DMS114 treated with DMSO at 0.1 percent for 48 hours (cell line): ENCODE measurements at regions not wholly inside any gene's neighbourhood (a gene's known extent, or its start where the extent isn't known, plus 50 kb on each side); places are given as distances from the start of the nearest gene placed in this dataset.
"Not testable (repeated sequence)": the region's sequence is repeated elsewhere in the genome, so short reads cannot be mapped to it uniquely, and the experiment has no call there.

Source experiments
- DNase-seq: peaks from one replicate; lab custom pipeline; 2025; ENCODE audit not compliant: unreplicated experiment; lab: John Stamatoyannopoulos, UW

GRCh38 chr4:189622574-189622973 lies 318.1 kb upstream of the FRG1 start:
- not testable (repeated sequence) for DNase-seq

DNA sequence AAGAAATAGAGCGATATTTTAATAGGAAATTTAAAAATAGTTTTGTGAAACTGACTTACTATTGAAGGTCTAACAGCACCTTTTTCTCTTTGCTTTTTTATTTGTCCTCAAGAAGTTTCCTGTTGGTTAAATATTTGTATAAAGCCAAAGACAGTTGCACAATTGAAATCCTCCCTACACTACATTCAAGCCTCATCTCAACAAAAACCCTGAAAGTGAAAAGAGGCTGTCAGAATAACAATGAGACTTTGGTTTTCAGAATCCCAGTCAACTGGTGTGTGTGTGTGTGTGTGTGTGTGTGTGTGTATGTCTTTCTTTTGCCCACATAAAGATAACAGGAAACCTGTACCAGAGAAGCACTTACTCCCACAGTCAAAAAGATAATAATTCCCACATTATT lies 313.6 kb upstream of the FRG1 start:
- DNase-seq: not testable (repeated sequence)

- not testable (repeated sequence) for DNase-seq
Observed at GRCh38 chr4:189629733-189630132, 310.9 kb upstream of the FRG1 start.

- not testable (repeated sequence) for DNase-seq
Observed at GRCh38 chr4:189630913-189631567, 309.6 kb upstream of the FRG1 start.

DNA sequence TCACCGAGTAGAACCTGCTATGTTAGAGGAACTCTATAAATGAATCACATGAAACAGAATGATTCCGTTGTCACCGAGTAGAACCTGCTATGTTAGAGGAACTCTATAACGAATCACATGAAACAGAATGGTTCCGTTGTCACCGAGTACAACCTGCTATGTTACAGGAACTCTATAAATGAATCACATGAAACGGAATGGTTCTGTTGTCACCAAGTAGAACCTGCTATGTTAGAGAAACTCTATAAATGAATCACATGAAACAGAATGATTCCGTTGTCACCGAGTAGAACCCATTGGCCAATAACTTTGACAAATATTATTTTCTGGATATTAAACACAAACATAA lies 309.1 kb upstream of the FRG1 start:
- not testable (repeated sequence) for DNase-seq

GRCh38 chr4:189650436-189650835 lies 290.2 kb upstream of the FRG1 start:
- DNase-seq: not testable (repeated sequence)

DNA sequence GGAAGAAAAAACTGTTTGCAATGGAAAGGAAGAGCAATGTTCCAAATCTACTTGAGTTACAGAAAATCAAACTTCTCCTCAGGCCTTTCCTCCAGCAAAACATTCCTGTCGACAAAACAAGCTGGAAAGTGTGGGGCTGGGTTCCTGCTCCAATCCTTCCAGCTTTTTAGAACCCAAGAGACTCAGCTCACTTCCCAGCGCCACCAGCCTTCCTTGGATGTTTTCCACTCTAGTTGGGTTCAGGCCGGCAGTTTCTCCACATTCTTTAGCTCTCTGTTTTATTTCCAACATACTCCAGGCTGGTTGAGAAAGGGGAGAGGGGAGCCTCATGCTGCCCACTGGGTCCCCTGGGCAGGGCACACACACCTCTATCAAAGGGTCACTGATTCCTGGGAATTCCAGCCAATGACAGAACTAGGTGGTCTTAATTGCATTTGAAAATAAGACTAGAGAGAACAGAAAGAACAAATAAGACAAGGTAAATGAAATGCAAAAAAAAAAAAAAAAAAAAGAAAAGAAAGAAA lies 287.5 kb upstream of the FRG1 start:
- DNase-seq: not testable (repeated sequence)

GRCh38 chr4:189653983-189654382 lies 286.7 kb upstream of the FRG1 start:
- not testable (repeated sequence) for DNase-seq

- not testable (repeated sequence) for DNase-seq
Observed at GRCh38 chr4:189654396-189654795, 286.3 kb upstream of the FRG1 start.

- not testable (repeated sequence) for DNase-seq
Observed at GRCh38 chr4:189655817-189656216, 284.9 kb upstream of the FRG1 start.

DNA sequence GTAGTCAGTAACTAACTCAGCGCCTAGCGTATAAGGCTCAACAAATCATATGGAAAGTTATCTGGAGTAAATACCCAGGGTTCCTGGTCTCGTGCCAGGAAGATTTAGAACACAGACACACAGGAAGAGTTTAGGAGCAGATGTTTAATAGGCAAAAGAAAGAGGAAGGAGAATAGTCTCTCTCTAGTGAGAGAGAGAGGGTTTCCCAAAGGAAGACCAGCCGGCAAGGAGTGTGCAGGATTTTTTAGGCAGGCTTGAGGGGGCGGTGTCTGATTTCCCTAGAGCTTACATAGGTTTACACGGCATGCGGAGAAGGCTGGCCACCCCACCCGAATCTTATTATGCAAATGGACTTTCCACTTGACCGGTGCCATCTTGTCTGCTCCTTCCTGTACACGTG lies 284.0 kb upstream of the FRG1 start:
- DNase-seq: no peak

DNA sequence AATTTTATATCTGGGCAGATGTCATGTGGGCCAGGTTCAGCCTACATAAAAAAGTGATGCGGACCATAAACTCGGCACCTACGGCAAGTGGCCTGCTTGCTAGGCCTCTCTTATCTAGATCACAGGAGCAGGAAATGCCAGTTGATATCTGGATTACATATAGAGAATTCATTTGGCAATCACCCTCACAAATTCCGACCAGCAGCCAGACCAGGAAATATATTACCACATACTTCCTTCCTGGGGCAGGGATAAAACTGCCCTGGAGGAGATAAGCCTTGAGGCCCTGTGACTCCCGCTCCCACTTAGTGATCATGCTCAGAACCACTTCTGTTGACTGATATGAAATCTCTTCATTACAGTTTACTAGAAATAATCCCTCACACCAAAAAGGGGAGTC lies 282.4 kb upstream of the FRG1 start:
- DNase-seq: not testable (repeated sequence)

DNA sequence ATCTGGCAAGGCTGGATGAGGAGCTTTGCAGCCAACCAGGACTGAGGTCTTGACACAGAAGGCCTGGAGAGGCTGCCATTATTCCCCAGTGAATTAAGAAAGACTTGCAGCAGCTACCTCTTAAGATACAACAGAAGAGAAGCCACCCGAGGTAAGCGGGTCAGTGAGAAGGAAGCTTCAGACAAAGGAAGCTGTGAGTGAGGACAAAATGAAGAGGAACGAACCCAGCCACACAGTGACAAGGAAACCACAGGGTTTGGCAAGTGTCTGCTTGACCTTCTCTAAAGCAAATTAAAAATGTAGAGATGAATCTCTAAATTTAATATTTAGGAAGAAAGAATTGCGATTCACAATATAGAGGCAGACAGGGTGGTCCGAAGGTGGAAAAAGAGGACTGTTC lies 281.8 kb upstream of the FRG1 start:
- DNase-seq: not testable (repeated sequence)

DNA sequence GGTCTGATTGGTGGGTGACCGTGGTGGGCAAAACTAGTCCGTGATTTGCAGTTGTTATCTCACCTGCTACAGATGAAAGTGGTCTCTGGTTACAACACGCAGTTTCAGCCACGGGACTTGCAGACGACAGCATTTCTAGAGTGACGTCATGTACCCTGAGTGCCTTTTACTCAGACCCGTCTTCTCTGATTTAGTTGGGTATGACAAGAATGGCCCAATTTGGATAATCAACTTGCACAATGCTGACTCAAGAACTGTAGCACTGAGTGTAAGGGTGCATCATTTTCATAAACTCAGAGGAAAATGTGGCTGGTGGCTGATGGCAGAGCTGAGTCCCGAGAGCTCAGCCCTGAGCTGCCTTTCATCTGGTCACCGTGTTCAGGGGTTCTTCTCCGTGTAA lies 281.4 kb upstream of the FRG1 start:
- no peak for DNase-seq

DNA sequence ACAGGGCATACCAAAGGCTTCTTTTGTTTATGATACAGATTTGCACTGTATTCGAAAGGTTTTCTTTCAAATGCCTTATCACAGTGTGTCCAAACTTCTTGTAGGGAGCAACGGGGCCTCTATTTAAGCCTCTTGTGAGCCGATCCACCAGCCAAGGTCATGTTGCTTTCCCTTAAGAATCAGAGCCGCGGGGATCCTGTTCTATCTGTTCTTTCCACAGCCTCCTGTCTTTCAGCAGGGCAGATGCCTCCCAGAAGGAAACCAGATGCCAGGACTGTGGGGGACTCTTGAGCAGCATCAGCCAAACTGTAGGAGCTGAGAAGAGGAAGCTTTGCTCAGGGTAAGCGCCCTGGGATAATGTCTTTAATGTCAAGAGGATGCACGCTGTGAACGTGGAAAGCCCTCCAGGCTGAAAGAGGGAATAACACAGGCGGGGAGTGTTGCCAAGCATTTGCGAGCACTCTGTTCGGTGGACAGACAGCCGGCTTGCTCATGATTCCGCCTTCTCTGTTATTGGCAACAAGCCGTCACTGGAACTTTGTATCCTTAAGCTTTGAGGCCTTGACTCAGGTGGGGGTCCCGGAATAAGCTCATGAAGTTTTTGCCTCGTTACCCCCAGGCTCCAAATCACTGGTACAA lies 279.8 kb upstream of the FRG1 start:
- DNase-seq: no peak

GRCh38 chr4:189664693-189665250 lies 275.9 kb upstream of the FRG1 start:
- no peak for DNase-seq

DNA sequence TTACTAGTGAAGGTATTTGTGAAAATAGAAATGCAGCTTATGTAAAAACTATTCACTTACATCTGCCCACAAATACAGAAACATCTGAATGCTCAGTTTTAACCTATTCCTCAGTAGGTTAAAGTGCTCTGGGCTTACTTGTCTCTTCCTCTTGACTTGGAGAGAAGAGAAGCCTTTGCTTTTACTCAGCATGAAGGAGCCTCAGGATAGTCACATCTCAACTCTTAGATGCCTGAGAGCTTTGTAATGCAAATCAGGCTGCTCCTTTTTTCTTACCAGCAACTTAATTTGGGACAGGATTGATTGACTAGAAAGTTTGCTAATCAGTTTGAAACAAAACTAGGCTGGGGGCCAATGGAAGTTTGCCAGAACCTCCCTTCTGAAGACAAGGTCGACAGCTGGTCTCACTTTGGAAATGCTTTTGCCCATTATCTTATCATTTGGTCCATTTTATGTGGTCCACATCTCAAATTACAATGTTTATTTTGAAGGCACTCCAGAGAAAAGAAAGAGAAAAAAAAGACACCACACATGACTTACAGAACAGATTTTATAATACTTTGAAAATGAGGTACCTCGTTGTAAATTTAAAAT lies 274.9 kb upstream of the FRG1 start:
- not testable (repeated sequence) for DNase-seq

DNA sequence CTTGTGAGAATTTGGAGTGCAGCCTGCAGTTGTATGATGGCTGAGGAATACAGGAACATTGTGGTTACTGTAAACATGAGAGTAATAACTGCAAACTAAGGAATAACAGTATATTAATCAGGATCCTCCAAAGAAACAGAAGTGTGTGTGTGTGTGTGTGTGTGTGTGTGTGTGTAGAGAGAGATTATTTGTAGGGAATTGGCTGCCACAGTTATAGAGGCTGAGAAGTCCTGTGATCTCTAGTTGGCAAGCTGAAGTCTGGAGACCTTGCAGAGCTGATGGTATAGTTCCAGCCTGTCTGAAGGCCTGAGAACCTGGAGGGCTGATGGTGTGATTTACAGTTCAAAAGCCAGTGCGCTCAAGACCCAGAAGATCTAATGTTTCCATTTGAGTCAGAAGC lies 273.3 kb upstream of the FRG1 start:
- DNase-seq: not testable (repeated sequence)

- DNase-seq: not testable (repeated sequence)
Observed at GRCh38 chr4:189697675-189698245, 242.9 kb upstream of the FRG1 start.

- not testable (repeated sequence) for DNase-seq
Observed at GRCh38 chr4:189703000-189703399, 237.7 kb upstream of the FRG1 start.

DNA sequence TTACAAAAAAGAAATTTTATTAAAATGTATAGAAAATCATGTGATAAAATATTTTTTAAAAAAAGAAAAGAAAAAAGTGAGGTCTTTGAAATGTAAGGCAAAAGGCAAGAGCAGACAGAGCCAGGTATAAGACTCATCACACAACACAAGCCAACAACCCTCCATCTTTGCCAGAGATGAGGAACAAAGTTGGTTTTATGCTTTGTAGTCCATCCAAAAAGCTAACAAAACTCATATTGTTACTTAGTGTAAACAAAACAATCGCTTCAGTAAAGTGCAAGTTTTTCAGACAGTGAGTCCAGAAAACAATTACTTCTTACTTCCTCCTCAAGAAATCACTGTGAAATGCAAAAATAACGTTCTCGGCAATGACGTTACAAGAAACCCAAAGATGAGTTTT lies 233.9 kb upstream of the FRG1 start:
- not testable (repeated sequence) for DNase-seq
